ENCODE measurements at regions not wholly inside any gene's neighbourhood (a gene's known extent, or its start where the extent isn't known, plus 50 kb on each side); places are given as distances from the start of the nearest gene placed in this dataset.

- no peaks in the 10 kb centered on the region for H3K9me3 ChIP-seq
- H3K4me1 ChIP-seq = no peaks in the 10 kb centered on the region
- no peak overlapping the region for H3K27ac ChIP-seq
- no peaks in the 10 kb centered on the region for H3K27me3 ChIP-seq
- H3K36me3 ChIP-seq = no peaks in the 10 kb centered on the region
- no peak for TF ChIP-seq CTCF (IDR thresholded peaks at IDR 0.05)
- H3K4me3 ChIP-seq = no peak overlapping the region
- no peak for DNase-seq
- intact Hi-C loops (cut with DNase I) = no loop called here
- H3K9ac ChIP-seq (ENCODE audit: low read depth in 2 of 2, low read length in 2 of 2) = no peak overlapping the region
Measured at GRCh38 chr4:184575306-184575705, 73.9 kb downstream of the CASP3 start.

- no peak for DNase-seq
- Histone ChIP-seq H3K27me3 (no peaks in the 10 kb centered on the region), H3K27ac (no peak overlapping the region), H3K9me3 (no peaks in the 10 kb centered on the region), H3K9ac (ENCODE audit: low read depth in 2 of 2, low read length in 2 of 2) (no peak overlapping the region), H3K36me3 (no peaks in the 10 kb centered on the region), H3K4me1 (no peaks in the 10 kb centered on the region), H3K4me3 (no peak overlapping the region)
- intact Hi-C loops (cut with DNase I) = no loop called here
- no peak for TF ChIP-seq CTCF (IDR thresholded peaks at IDR 0.05)
Measured at GRCh38 chr4:184574861-184575260, 74.4 kb downstream of the CASP3 start.

- H3K4me3 ChIP-seq = no peak overlapping the region
- intact Hi-C loops (cut with DNase I) = no loop called here
- no peak for TF ChIP-seq CTCF (IDR thresholded peaks at IDR 0.05)
- H3K36me3 ChIP-seq = no peaks in the 10 kb centered on the region
- no peaks in the 10 kb centered on the region for H3K4me1 ChIP-seq
- H3K27ac ChIP-seq = no peak overlapping the region
- no peaks in the 10 kb centered on the region for H3K27me3 ChIP-seq
- H3K9me3 ChIP-seq = no peaks in the 10 kb centered on the region
- H3K9ac ChIP-seq (ENCODE audit: low read depth in 2 of 2, low read length in 2 of 2) = no peak overlapping the region
- no peak for DNase-seq
Measured at GRCh38 chr4:184573701-184574100, 75.5 kb downstream of the CASP3 start.

GRCh38 chr4:184568770-184569169 is 80.5 kb downstream of the CASP3 start:
- H3K27ac ChIP-seq = no peak overlapping the region
- H3K9me3 ChIP-seq = no peaks in the 10 kb centered on the region
- H3K9ac ChIP-seq (ENCODE audit: low read depth in 2 of 2, low read length in 2 of 2) = no peak overlapping the region
- H3K27me3 ChIP-seq = no peaks in the 10 kb centered on the region
- H3K36me3 ChIP-seq = no peaks in the 10 kb centered on the region
- no peak for TF ChIP-seq CTCF (IDR thresholded peaks at IDR 0.05)
- intact Hi-C loops (cut with DNase I) = no loop called here
- H3K4me1 ChIP-seq = no peaks in the 10 kb centered on the region
- no peak for DNase-seq
- no peak overlapping the region for H3K4me3 ChIP-seq

GRCh38 chr4:184563621-184564020 is 85.6 kb downstream of the CASP3 start:
- intact Hi-C loops (cut with DNase I) = no loop called here
- Histone ChIP-seq H3K9ac (ENCODE audit: low read depth in 2 of 2, low read length in 2 of 2) (no peak overlapping the region), H3K27me3 (no peaks in the 10 kb centered on the region), H3K9me3 (no peaks in the 10 kb centered on the region), H3K27ac (no peak overlapping the region), H3K4me3 (no peak overlapping the region), H3K4me1 (no peaks in the 10 kb centered on the region), H3K36me3 (no peaks in the 10 kb centered on the region)
- DNase-seq = no peak
- no peak for TF ChIP-seq CTCF (IDR thresholded peaks at IDR 0.05)

GRCh38 chr4:184558996-184559395 is 84.6 kb upstream of the IRF2 start:
- DNase-seq = no peak
- no peak overlapping the region for H3K27ac ChIP-seq
- no peaks in the 10 kb centered on the region for H3K9me3 ChIP-seq
- intact Hi-C loops (cut with DNase I) = no loop called here
- no peaks in the 10 kb centered on the region for H3K36me3 ChIP-seq
- no peak for TF ChIP-seq CTCF (IDR thresholded peaks at IDR 0.05)
- H3K27me3 ChIP-seq = no peaks in the 10 kb centered on the region
- H3K4me1 ChIP-seq = no peaks in the 10 kb centered on the region
- no peak overlapping the region for H3K4me3 ChIP-seq
- H3K9ac ChIP-seq (ENCODE audit: low read depth in 2 of 2, low read length in 2 of 2) = no peak overlapping the region

All from colonic mucosa (tissue), 4 donors.